ENCODE measurements at regions not wholly inside any gene's neighbourhood (a gene's known extent, or its start where the extent isn't known, plus 50 kb on each side); places are given as distances from the start of the nearest gene placed in this dataset.
A peak's percentile ranks its signal among the peaks of the same experiment; 100 is the strongest.

DNA sequence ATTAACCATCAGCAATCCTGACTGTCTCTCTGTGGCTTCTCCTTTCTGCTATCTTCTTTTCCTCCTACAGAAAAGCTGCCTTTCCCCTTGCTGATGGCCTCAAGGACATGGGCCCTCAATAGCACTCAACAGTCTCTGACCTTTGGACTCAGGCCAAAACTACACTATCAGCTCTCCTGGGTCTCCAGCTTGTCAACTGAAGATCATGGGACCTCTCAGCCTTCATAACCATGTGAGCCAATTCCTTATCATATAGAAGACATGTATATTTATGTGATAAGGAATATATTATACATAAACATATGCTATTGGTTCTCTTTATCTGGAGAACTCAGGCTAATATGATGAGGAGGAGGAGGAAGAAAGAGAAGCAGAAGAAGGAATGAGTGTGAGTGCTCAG, 91.8 kb upstream of the GJB5 start (continued):
- TF ChIP-seq BRF1 (IDR thresholded peaks at IDR 0.05; ENCODE audit: borderline replicate concordance, extremely low read depth, insufficient read length) (no peak), PTTG1 (tag; IDR thresholded peaks at IDR 0.05; ENCODE audit: low read depth) (no peak), MCM2 (IDR thresholded peaks at IDR 0.05; ENCODE audit: low read depth) (no peak), NFIX (CRISPR knock-in tag; IDR thresholded peaks at IDR 0.05; ENCODE audit: low read depth) (no peak), NFYB (IDR thresholded peaks at IDR 0.05; ENCODE audit: extremely low read depth, insufficient read length) (no peak), IRF2 (CRISPR knock-in tag; IDR thresholded peaks at IDR 0.05) (no peak), ZNF134 (CRISPR knock-in tag; conservative IDR thresholded peaks at IDR 0.05) (0 out of 2 replicates have a peak, but pooled peaks have one; percentile 9), ESRRA (IDR thresholded peaks at IDR 0.05; ENCODE audit: borderline replicate concordance, low read depth) (peak; percentile 98), MEIS2 (IDR thresholded peaks at IDR 0.05; ENCODE audit: partially characterized antibody) (peak; percentile 68), ZNF586 (CRISPR knock-in tag; conservative IDR thresholded peaks at IDR 0.05) (no peak), ZNF717 (CRISPR knock-in tag; IDR thresholded peaks at IDR 0.05) (no peak), NCOR1 (IDR thresholded peaks at IDR 0.05) (peak; percentile 64; the same call in 1 of the 2 replicates), SMARCA5 (IDR thresholded peaks at IDR 0.05) (no peak), CBX5 (IDR thresholded peaks at IDR 0.05; ENCODE audit: borderline replicate concordance, low read depth) (no peak), POU5F1 (IDR thresholded peaks at IDR 0.05; ENCODE audit: borderline replicate concordance, low read depth, low read length, partially characterized antibody) (no peak), NFXL1 (CRISPR knock-in tag; IDR thresholded peaks at IDR 0.05) (no peak), PCBP1 (IDR thresholded peaks at IDR 0.05; ENCODE audit: low read depth, low read length, poor library complexity, severe bottlenecking) (no peak), IFI16 (CRISPR knock-in tag; IDR thresholded peaks at IDR 0.05) (no peak), NFRKB (IDR thresholded peaks at IDR 0.05; ENCODE audit: low read depth) (no peak), SRSF3 (IDR thresholded peaks at IDR 0.05; ENCODE audit: insufficient read depth, low read length) (no peak), PYGO2 (tag; IDR thresholded peaks at IDR 0.05) (no peak), SIN3A (IDR thresholded peaks at IDR 0.05; ENCODE audit: borderline replicate concordance in 2 of 2, control insufficient read depth in 1 of 2, low read depth in 2 of 2, low read length in 2 of 2) (no peak), BRCA1 (IDR thresholded peaks at IDR 0.05) (no peak), BRCA1 (CRISPR knock-in tag; IDR thresholded peaks at IDR 0.05) (no peak), TFAM (CRISPR knock-in tag; conservative IDR thresholded peaks at IDR 0.05) (no peak), EP300 (IDR thresholded peaks at IDR 0.05; ENCODE audit: low read length) (peak; percentile 84), ATF7 (IDR thresholded peaks at IDR 0.05) (no peak)
- TF ChIP-seq, protein P1, sequence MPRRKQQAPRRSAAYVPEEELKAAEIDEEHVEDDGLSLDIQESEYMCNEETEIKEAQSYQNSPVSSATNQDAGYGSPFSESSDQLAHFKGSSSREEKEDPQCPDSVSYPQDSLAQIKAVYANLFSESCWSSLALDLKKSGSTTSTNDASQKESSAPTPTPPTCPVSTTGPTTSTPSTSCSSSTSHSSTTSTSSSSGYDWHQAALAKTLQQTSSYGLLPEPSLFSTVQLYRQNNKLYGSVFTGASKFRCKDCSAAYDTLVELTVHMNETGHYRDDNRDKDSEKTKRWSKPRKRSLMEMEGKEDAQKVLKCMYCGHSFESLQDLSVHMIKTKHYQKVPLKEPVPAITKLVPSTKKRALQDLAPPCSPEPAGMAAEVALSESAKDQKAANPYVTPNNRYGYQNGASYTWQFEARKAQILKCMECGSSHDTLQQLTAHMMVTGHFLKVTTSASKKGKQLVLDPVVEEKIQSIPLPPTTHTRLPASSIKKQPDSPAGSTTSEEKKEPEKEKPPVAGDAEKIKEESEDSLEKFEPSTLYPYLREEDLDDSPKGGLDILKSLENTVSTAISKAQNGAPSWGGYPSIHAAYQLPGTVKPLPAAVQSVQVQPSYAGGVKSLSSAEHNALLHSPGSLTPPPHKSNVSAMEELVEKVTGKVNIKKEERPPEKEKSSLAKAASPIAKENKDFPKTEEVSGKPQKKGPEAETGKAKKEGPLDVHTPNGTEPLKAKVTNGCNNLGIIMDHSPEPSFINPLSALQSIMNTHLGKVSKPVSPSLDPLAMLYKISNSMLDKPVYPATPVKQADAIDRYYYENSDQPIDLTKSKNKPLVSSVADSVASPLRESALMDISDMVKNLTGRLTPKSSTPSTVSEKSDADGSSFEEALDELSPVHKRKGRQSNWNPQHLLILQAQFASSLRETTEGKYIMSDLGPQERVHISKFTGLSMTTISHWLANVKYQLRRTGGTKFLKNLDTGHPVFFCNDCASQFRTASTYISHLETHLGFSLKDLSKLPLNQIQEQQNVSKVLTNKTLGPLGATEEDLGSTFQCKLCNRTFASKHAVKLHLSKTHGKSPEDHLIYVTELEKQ (CRISPR knock-in tag; IDR thresholded peaks at IDR 0.05), result no peak
- TF ChIP-seq, protein P2, sequence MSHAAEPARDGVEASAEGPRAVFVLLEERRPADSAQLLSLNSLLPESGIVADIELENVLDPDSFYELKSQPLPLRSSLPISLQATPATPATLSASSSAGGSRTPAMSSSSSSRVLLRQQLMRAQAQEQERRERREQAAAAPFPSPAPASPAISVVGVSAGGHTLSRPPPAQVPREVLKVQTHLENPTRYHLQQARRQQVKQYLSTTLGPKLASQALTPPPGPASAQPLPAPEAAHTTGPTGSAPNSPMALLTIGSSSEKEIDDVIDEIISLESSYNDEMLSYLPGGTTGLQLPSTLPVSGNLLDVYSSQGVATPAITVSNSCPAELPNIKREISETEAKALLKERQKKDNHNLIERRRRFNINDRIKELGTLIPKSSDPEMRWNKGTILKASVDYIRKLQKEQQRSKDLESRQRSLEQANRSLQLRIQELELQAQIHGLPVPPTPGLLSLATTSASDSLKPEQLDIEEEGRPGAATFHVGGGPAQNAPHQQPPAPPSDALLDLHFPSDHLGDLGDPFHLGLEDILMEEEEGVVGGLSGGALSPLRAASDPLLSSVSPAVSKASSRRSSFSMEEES (CRISPR knock-in tag; IDR thresholded peaks at IDR 0.05), result peak; percentile 62

Measured in K562 (cell line).